H1 (cell line): ENCODE measurements at regions not wholly inside any gene's neighbourhood (a gene's known extent, or its start where the extent isn't known, plus 50 kb on each side); places are given as distances from the start of the nearest gene placed in this dataset.

ENCODE experiments used
- CTCF ChIA-PET: fragments of 300-600 bp; sonication (Branson Sonifier 250); formaldehyde crosslinking; loops from one replicate; lab custom pipeline; 2021; ENCODE audit not compliant: partially characterized antibody; lab: Charles Lee
- POLR2A ChIA-PET: fragments of 300-600 bp; sonication (Branson Sonifier 250); formaldehyde crosslinking; loops from one replicate; lab custom pipeline; 2021; ENCODE audit warnings: inconsistent platforms; ENCODE audit not compliant: partially characterized antibody; lab: Charles Lee
- DNase-seq, 2 experiments: peaks; one replicate each; pipeline versions ENCODE4 v3.0.0 to v3.0.0-alpha.2; 2010 to 2022; ENCODE audit warnings: low spot score in 2 of 2, low read depth in 1 of 2, mixed read lengths in 1 of 2
- FAIRE-seq: peaks from 2 replicates; lab custom pipeline; 2011; peaks lifted over from hg19 to GRCh38; lab: Jason Lieb, UNC
- H2AFZ ChIP-seq: 2 replicates; pipeline ENCODE4 v1.8.1; 2012; ENCODE audit warnings: low read length, inconsistent platforms
- H2AK5ac ChIP-seq: 2 replicates; pipeline ENCODE4 v1.6.1; 2013; ENCODE audit warnings: low read depth, low read length
- H2BK120ac ChIP-seq: replicated peaks from 2 replicates; pipeline ENCODE3; 2013; ENCODE audit warnings: low read depth, low read length, inconsistent platforms
- H2BK12ac ChIP-seq: 2 replicates; pipeline ENCODE4 v1.6.1; 2013; ENCODE audit warnings: low read depth, low read length
- H2BK15ac ChIP-seq: 2 replicates; pipeline ENCODE4 v1.6.1; 2013; ENCODE audit warnings: low read length
- H2BK20ac ChIP-seq: 2 replicates; pipeline ENCODE4 v1.6.1; 2013; ENCODE audit warnings: low read length
- H2BK5ac ChIP-seq: 2 replicates; pipeline ENCODE4 v1.6.1; 2013; ENCODE audit warnings: low read depth, low read length
- H3K14ac ChIP-seq: 2 replicates; pipeline ENCODE4 v1.6.1; 2013; ENCODE audit warnings: inconsistent platforms; ENCODE audit not compliant: insufficient read length
- H3K18ac ChIP-seq: 2 replicates; pipeline ENCODE4 v1.6.1; 2013; ENCODE audit warnings: low read length; ENCODE audit errors: extremely low read depth
- H3K23ac ChIP-seq: 2 replicates; pipeline ENCODE4 v1.6.1; 2013; ENCODE audit warnings: inconsistent platforms; ENCODE audit not compliant: insufficient read length
- H3K23me2 ChIP-seq: 2 replicates; pipeline ENCODE4 v1.6.1; 2013; ENCODE audit warnings: low read depth, low read length
- H3K27ac ChIP-seq: 2 replicates; pipeline ENCODE4 v1.6.1; 2011; ENCODE audit warnings: low read depth, low read length, inconsistent platforms
- H3K27me3 ChIP-seq, 4 experiments: replicated peaks in 1 of 4; 1 replicate in 1 of 4; 2 replicates in 3 of 4; pipeline versions ENCODE4 v1.6.1 to v1.8.1; 2011 to 2013; ENCODE audit warnings: low read length in 3 of 4, mild to moderate bottlenecking in 3 of 4, inconsistent platforms in 2 of 4, mixed read lengths in 2 of 4, moderate library complexity in 1 of 4; ENCODE audit not compliant: control insufficient read depth in 3 of 4, insufficient read depth in 3 of 4; ENCODE audit errors: extremely low read depth in 1 of 4
- H3K36me3 ChIP-seq, 4 experiments: 2 replicates each; pipeline versions ENCODE4 v1.6.1 to v1.8.1; 2011 to 2013; ENCODE audit warnings: mild to moderate bottlenecking in 4 of 4, low read length in 3 of 4, moderate library complexity in 2 of 4, control low read depth in 1 of 4, inconsistent platforms in 1 of 4; ENCODE audit not compliant: insufficient read depth in 4 of 4, control insufficient read depth in 2 of 4
- H3K4ac ChIP-seq: replicated peaks from 2 replicates; pipeline ENCODE3; 2013; ENCODE audit warnings: low read length, low read depth, mixed read lengths, inconsistent platforms; ENCODE audit not compliant: insufficient read length
- H3K4me1 ChIP-seq, 4 experiments: replicated peaks in 1 of 4; 1 replicate in 1 of 4; 2 replicates in 3 of 4; pipeline versions ENCODE4 v1.6.1 to v1.8.1; 2011 to 2013; ENCODE audit warnings: low read length in 3 of 4, inconsistent platforms in 2 of 4, mixed read lengths in 1 of 4; ENCODE audit not compliant: insufficient read depth in 4 of 4, control insufficient read depth in 3 of 4
- H3K4me2 ChIP-seq, 2 experiments: 2 replicates each; pipeline versions ENCODE4 v1.6.1 to v1.8.1; 2011 to 2013; ENCODE audit warnings: low read depth in 2 of 2, low read length in 2 of 2, control low read depth in 1 of 2, inconsistent platforms in 1 of 2, mild to moderate bottlenecking in 1 of 2; ENCODE audit not compliant: insufficient read depth in 1 of 2
- H3K4me3 ChIP-seq, 4 experiments: fragments of 200-600, 300-600 bp in 1 of 4; sonication (generic), shearing (Covaris generic), sonication (Bioruptor Twin) in 1 of 4; 2 replicates each; pipeline versions ENCODE4 v1.5.1 to v1.8.1; 2011 to 2016; ENCODE audit warnings: low read length in 4 of 4, low read depth in 3 of 4, control low read depth in 2 of 4, inconsistent platforms in 2 of 4, mild to moderate bottlenecking in 2 of 4, mixed read lengths in 1 of 4, moderate library complexity in 1 of 4; ENCODE audit not compliant: insufficient read depth in 2 of 4; ENCODE audit errors: extremely low read depth in 1 of 4
- H3K56ac ChIP-seq: replicated peaks from 2 replicates; pipeline ENCODE3; 2013; ENCODE audit warnings: low read depth, mild to moderate bottlenecking, mixed read lengths, low read length, inconsistent platforms; ENCODE audit not compliant: insufficient read length
- H3K79me1 ChIP-seq: 2 replicates; pipeline ENCODE4 v1.6.1; 2013; ENCODE audit warnings: low read depth, low read length, control low read depth
- H3K79me2 ChIP-seq, 2 experiments: 2 replicates each; pipeline versions ENCODE4 v1.6.1 to v1.8.1; 2012 to 2013; ENCODE audit warnings: low read length in 2 of 2, mild to moderate bottlenecking in 2 of 2, inconsistent platforms in 1 of 2; ENCODE audit not compliant: insufficient read depth in 2 of 2, control insufficient read depth in 1 of 2
- H3K9ac ChIP-seq, 4 experiments: replicated peaks in 1 of 4; 1 replicate in 1 of 4; 2 replicates in 3 of 4; pipeline versions ENCODE4 v1.6.1 to v1.8.1; 2011 to 2013; ENCODE audit warnings: low read depth in 3 of 4, low read length in 3 of 4, control low read depth in 2 of 4, mild to moderate bottlenecking in 2 of 4, moderate library complexity in 2 of 4, inconsistent platforms in 1 of 4; ENCODE audit errors: extremely low read depth in 1 of 4
- H3K9me3 ChIP-seq, 2 experiments: 2 replicates each; pipeline versions ENCODE4 v1.6.1 to v1.8.1; 2012 to 2013; ENCODE audit warnings: mild to moderate bottlenecking in 2 of 2, moderate library complexity in 2 of 2, control low read depth in 1 of 2, inconsistent platforms in 1 of 2, low read depth in 1 of 2, low read length in 1 of 2, mixed read lengths in 1 of 2; ENCODE audit not compliant: insufficient read depth in 2 of 2
- H4K20me1 ChIP-seq, 2 experiments: replicated peaks in 1 of 2; 2 replicates each; pipeline versions ENCODE3 to v1.8.1; 2011 to 2013; ENCODE audit warnings: inconsistent platforms in 2 of 2, low read length in 2 of 2, mild to moderate bottlenecking in 1 of 2; ENCODE audit not compliant: insufficient read depth in 2 of 2, control insufficient read depth in 1 of 2
- H4K5ac ChIP-seq: 2 replicates; pipeline ENCODE4 v1.6.1; 2013; ENCODE audit warnings: low read length, low read depth, mixed read lengths, inconsistent platforms; ENCODE audit not compliant: insufficient read length
- H4K8ac ChIP-seq: 2 replicates; pipeline ENCODE4 v1.8.0; 2013; ENCODE audit warnings: mild to moderate bottlenecking, moderate library complexity, low read length, inconsistent platforms; ENCODE audit not compliant: insufficient read depth; ENCODE audit errors: extremely low read depth
- H4K91ac ChIP-seq: replicated peaks from 2 replicates; pipeline ENCODE3; 2013; ENCODE audit warnings: low read length, mixed read lengths, inconsistent platforms; ENCODE audit not compliant: insufficient read length
- WGBS, 2 experiments: shearing (Covaris generic) in 1 of 2; methylation state at CpG; one replicate each; pipeline versions ENCODE4 v1.1.6 to v1.1.7; 2013 to 2015; ENCODE audit warnings: low lambda C conversion rate in 2 of 2, mixed read lengths in 2 of 2, inconsistent platforms in 1 of 2, low coverage in 1 of 2, missing lambda C conversion rate in 1 of 2; ENCODE audit not compliant: insufficient replicate concordance in 2 of 2, insufficient coverage in 1 of 2, insufficient read length in 1 of 2; ENCODE audit errors: extremely low coverage in 1 of 2, missing lambda C conversion rate in 1 of 2; 5-methylcytosine and 5-hydroxymethylcytosine counted together
- TF ChIP-seq, protein P1 (sequence below): fragments of 300-600 bp; sonication (generic); IDR thresholded peaks from 2 replicates; pipeline ENCODE4 v1.7.1; 2012; ENCODE audit warnings: low read length, moderate library complexity, mild to moderate bottlenecking, inconsistent platforms; ENCODE audit not compliant: insufficient replicate concordance

DNA sequence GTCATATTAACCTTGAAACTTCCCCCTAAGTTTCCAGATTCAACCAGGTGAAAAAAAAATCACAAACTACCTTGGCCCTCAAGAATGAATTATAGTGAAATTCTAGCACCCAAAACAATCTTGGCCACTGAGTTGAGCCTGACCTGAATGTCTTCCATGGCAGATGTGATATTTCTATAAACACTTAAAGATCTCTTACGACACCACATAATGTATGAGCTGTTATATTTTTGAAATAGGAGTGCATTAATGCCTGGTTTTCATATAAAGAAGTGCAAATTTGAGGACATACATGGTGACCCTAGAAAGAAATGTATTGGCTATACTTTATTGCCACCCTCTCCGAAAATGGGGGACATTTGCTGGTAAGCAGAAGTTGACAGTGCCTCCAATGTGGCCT is 584.1 kb upstream of the KCND2 start:
- no peaks in the 10 kb centered on the region for H3K79me1 ChIP-seq
- H3K9ac ChIP-seq, result no peak overlapping the region
- no peak overlapping the region for H2BK120ac ChIP-seq
- no peaks in the 10 kb centered on the region; a peak in 1 of 7 replicates for H3K27me3 ChIP-seq
- no peak overlapping the region for H3K18ac ChIP-seq
- WGBS, 2 experiments, result 91% methylated on average over 2 of the region's 2 CpGs; no CpG with 5 or more reads in 1 of the 2 experiments
- H2BK12ac ChIP-seq, result no peak overlapping the region
- H2BK20ac ChIP-seq, result no peak overlapping the region
- no peak overlapping the region for H4K8ac ChIP-seq
- H3K36me3 ChIP-seq, result no peaks in the 10 kb centered on the region
- no peak for DNase-seq
- no peak overlapping the region for H3K4me2 ChIP-seq
- no peak overlapping the region for H3K27ac ChIP-seq
- H3K79me2 ChIP-seq, result no peaks in the 10 kb centered on the region
- ChIA-PET POLR2A (no interaction called here), CTCF (no interaction called here)
- H2BK15ac ChIP-seq, result no peak overlapping the region
- H3K14ac ChIP-seq, result no peak overlapping the region
- no peaks in the 10 kb centered on the region for H4K20me1 ChIP-seq
- H3K9me3 ChIP-seq, result no peaks in the 10 kb centered on the region
- no peaks in the 10 kb centered on the region for H3K4me1 ChIP-seq
- no peak overlapping the region for H2AFZ ChIP-seq
- no peak overlapping the region for H3K4me3 ChIP-seq
- FAIRE-seq, result no peak
- no peak overlapping the region for H4K5ac ChIP-seq
- H2BK5ac ChIP-seq, result no peak overlapping the region
- no peak overlapping the region for H3K4ac ChIP-seq
- H2AK5ac ChIP-seq, result no peak overlapping the region
- no peaks in the 10 kb centered on the region for H3K23me2 ChIP-seq
- H3K56ac ChIP-seq, result no peak overlapping the region
- no peak overlapping the region for H4K91ac ChIP-seq
- no peak overlapping the region for H3K23ac ChIP-seq
- TF ChIP-seq, protein P1, sequence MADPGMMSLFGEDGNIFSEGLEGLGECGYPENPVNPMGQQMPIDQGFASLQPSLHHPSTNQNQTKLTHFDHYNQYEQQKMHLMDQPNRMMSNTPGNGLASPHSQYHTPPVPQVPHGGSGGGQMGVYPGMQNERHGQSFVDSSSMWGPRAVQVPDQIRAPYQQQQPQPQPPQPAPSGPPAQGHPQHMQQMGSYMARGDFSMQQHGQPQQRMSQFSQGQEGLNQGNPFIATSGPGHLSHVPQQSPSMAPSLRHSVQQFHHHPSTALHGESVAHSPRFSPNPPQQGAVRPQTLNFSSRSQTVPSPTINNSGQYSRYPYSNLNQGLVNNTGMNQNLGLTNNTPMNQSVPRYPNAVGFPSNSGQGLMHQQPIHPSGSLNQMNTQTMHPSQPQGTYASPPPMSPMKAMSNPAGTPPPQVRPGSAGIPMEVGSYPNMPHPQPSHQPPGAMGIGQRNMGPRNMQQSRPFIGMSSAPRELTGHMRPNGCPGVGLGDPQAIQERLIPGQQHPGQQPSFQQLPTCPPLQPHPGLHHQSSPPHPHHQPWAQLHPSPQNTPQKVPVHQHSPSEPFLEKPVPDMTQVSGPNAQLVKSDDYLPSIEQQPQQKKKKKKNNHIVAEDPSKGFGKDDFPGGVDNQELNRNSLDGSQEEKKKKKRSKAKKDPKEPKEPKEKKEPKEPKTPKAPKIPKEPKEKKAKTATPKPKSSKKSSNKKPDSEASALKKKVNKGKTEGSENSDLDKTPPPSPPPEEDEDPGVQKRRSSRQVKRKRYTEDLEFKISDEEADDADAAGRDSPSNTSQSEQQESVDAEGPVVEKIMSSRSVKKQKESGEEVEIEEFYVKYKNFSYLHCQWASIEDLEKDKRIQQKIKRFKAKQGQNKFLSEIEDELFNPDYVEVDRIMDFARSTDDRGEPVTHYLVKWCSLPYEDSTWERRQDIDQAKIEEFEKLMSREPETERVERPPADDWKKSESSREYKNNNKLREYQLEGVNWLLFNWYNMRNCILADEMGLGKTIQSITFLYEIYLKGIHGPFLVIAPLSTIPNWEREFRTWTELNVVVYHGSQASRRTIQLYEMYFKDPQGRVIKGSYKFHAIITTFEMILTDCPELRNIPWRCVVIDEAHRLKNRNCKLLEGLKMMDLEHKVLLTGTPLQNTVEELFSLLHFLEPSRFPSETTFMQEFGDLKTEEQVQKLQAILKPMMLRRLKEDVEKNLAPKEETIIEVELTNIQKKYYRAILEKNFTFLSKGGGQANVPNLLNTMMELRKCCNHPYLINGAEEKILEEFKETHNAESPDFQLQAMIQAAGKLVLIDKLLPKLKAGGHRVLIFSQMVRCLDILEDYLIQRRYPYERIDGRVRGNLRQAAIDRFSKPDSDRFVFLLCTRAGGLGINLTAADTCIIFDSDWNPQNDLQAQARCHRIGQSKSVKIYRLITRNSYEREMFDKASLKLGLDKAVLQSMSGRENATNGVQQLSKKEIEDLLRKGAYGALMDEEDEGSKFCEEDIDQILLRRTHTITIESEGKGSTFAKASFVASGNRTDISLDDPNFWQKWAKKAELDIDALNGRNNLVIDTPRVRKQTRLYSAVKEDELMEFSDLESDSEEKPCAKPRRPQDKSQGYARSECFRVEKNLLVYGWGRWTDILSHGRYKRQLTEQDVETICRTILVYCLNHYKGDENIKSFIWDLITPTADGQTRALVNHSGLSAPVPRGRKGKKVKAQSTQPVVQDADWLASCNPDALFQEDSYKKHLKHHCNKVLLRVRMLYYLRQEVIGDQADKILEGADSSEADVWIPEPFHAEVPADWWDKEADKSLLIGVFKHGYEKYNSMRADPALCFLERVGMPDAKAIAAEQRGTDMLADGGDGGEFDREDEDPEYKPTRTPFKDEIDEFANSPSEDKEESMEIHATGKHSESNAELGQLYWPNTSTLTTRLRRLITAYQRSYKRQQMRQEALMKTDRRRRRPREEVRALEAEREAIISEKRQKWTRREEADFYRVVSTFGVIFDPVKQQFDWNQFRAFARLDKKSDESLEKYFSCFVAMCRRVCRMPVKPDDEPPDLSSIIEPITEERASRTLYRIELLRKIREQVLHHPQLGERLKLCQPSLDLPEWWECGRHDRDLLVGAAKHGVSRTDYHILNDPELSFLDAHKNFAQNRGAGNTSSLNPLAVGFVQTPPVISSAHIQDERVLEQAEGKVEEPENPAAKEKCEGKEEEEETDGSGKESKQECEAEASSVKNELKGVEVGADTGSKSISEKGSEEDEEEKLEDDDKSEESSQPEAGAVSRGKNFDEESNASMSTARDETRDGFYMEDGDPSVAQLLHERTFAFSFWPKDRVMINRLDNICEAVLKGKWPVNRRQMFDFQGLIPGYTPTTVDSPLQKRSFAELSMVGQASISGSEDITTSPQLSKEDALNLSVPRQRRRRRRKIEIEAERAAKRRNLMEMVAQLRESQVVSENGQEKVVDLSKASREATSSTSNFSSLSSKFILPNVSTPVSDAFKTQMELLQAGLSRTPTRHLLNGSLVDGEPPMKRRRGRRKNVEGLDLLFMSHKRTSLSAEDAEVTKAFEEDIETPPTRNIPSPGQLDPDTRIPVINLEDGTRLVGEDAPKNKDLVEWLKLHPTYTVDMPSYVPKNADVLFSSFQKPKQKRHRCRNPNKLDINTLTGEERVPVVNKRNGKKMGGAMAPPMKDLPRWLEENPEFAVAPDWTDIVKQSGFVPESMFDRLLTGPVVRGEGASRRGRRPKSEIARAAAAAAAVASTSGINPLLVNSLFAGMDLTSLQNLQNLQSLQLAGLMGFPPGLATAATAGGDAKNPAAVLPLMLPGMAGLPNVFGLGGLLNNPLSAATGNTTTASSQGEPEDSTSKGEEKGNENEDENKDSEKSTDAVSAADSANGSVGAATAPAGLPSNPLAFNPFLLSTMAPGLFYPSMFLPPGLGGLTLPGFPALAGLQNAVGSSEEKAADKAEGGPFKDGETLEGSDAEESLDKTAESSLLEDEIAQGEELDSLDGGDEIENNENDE, result no peak
